K562 (cell line): ENCODE measurements at regions not wholly inside any gene's neighbourhood (a gene's known extent, or its start where the extent isn't known, plus 50 kb on each side); places are given as distances from the start of the nearest gene placed in this dataset.

ENCODE experiments used
- ATAC-seq: fragments of 200-7000 bp; cut with Tn5 transposase; 3 replicates; pipeline ENCODE4 v1.9.1; 2020; ENCODE audit warnings: moderate library complexity
- BruUV-seq: library from RNA; stranded (reverse); fragments of 400-500 nt; replicated peaks from 2 replicates; lab custom pipeline; 2021; lab: Mats Ljungman, UMichigan
- CTCF ChIA-PET: fragments of 300-600 bp; formaldehyde crosslinking; extraction: SDS; loops from one replicate; lab custom pipeline; 2021; ENCODE audit warnings: low intra/inter-chr PET ratio; lab: Yijun Ruan, JAX
- POLR2A ChIA-PET: fragments of 300-600, 350-650 bp; sonication (Branson Sonifier 250); formaldehyde crosslinking; extraction: SDS; loops from one replicate; lab custom pipeline; 2021; ENCODE audit warnings: antibody characterized with exemption, inconsistent platforms; lab: Yijun Ruan, JAX
- DNase-seq, 4 experiments: peaks; one replicate each; pipeline versions ENCODE4 v3.0.0 to v3.0.0-alpha.2; 2011 to 2018; ENCODE audit warnings: low spot score in 3 of 4, mixed read lengths in 3 of 4; ENCODE audit errors: extremely low read depth in 1 of 4
- FAIRE-seq: peaks from 2 replicates; lab custom pipeline; 2011; peaks lifted over from hg19 to GRCh38; lab: Jason Lieb, UNC
- H2AFZ ChIP-seq: 2 replicates; pipeline ENCODE4 v1.6.0; 2011; ENCODE audit warnings: low read depth, low read length, control low read depth, inconsistent platforms
- H3K27ac ChIP-seq: fragments of 200-600 bp; 3 replicates; pipeline ENCODE4 v1.8.0; 2011; ENCODE audit warnings: low read depth, mild to moderate bottlenecking, control low read depth, inconsistent platforms, low read length, moderate library complexity, mixed read lengths; ENCODE audit errors: extremely low read depth
- H3K27me3 ChIP-seq, 2 experiments: fragments of 300-600 bp in 1 of 2; 2 replicates in 1 of 2; 3 replicates in 1 of 2; pipeline versions ENCODE4 v1.6.0 to v1.8.0; 2011; ENCODE audit warnings: inconsistent platforms in 2 of 2, low read length in 2 of 2, mild to moderate bottlenecking in 1 of 2, mixed read lengths in 1 of 2, moderate library complexity in 1 of 2; ENCODE audit not compliant: control insufficient read depth in 2 of 2, insufficient read depth in 2 of 2
- H3K36me3 ChIP-seq: fragments of 300-600 bp; 3 replicates; pipeline ENCODE4 v1.8.0; 2011; ENCODE audit warnings: mild to moderate bottlenecking, low read length, inconsistent platforms; ENCODE audit not compliant: control insufficient read depth, insufficient read depth
- H3K4me1 ChIP-seq, 2 experiments: fragments of 200-600 bp in 1 of 2; replicated peaks in 1 of 2; 2 replicates in 1 of 2; 3 replicates in 1 of 2; pipeline versions ENCODE4 v1.5.1 to v1.8.0; 2011; ENCODE audit warnings: inconsistent platforms in 2 of 2, low read length in 2 of 2, mild to moderate bottlenecking in 1 of 2, mixed read lengths in 1 of 2, moderate library complexity in 1 of 2; ENCODE audit not compliant: control insufficient read depth in 2 of 2, insufficient read depth in 2 of 2
- H3K4me2 ChIP-seq: 2 replicates; pipeline ENCODE4 v1.6.1; 2011; ENCODE audit warnings: low read length, control low read depth, inconsistent platforms, mixed read lengths; ENCODE audit not compliant: insufficient read depth
- H3K4me3 ChIP-seq: fragments of 200-600 bp; sonication (generic), shearing (Covaris generic); 2 replicates; pipeline ENCODE4 v1.5.1; 2016; ENCODE audit warnings: control low read depth, inconsistent platforms
- H3K79me2 ChIP-seq: fragments of 200-600 bp; 3 replicates; pipeline ENCODE4 v1.8.0; 2011; ENCODE audit warnings: low read length, inconsistent platforms; ENCODE audit not compliant: control insufficient read depth, insufficient read depth
- H3K9ac ChIP-seq, 2 experiments: 2 replicates each; pipeline versions ENCODE4 v1.6.0 to v1.6.1; 2011; ENCODE audit warnings: low read depth in 2 of 2, low read length in 2 of 2, control low read depth in 1 of 2, inconsistent platforms in 1 of 2, mild to moderate bottlenecking in 1 of 2, mixed read lengths in 1 of 2; ENCODE audit not compliant: insufficient read depth in 1 of 2
- H3K9me1 ChIP-seq: one replicate; pipeline ENCODE4 v1.6.0; 2011; ENCODE audit warnings: inconsistent platforms, mild to moderate bottlenecking, low read length, moderate library complexity; ENCODE audit not compliant: control insufficient read depth, insufficient read depth
- H3K9me3 ChIP-seq: replicated peaks from 2 replicates; pipeline ENCODE4 v1.5.1; 2011; ENCODE audit warnings: low read depth, low read length, inconsistent platforms; ENCODE audit not compliant: control insufficient read depth, insufficient read depth
- H4K20me1 ChIP-seq: replicated peaks from 2 replicates; pipeline ENCODE4 v1.6.1; 2011; ENCODE audit warnings: low read length, inconsistent platforms, mixed read lengths; ENCODE audit not compliant: control insufficient read depth, insufficient read depth
- CHD2 ChIP-seq: IDR thresholded peaks from 2 replicates; pipeline ENCODE4 v1.6.1; 2011; ENCODE audit warnings: low read depth, low read length
- PURB ChIP-seq: sonication (generic); formaldehyde crosslinking; IDR thresholded peaks from 2 replicates; pipeline ENCODE4 v1.9.0; 2021; ENCODE audit warnings: low read depth, mild to moderate bottlenecking, missing genetic modification reagents
- RFX1 ChIP-seq: fragments of 450-650 bp; IDR thresholded peaks from 2 replicates; pipeline ENCODE4 v1.6.1; 2016; ENCODE audit warnings: mild to moderate bottlenecking, moderate library complexity
- SAFB ChIP-seq: fragments of 200-400 bp; formaldehyde crosslinking; IDR thresholded peaks from 2 replicates; pipeline ENCODE4 v1.6.1; 2017; ENCODE audit warnings: low read depth, low read length, borderline replicate concordance
- SP2 ChIP-seq: IDR thresholded peaks from 2 replicates; pipeline ENCODE4 v1.6.1; 2011; ENCODE audit warnings: mild to moderate bottlenecking, low read depth, low read length, moderate library complexity; ENCODE audit not compliant: poor library complexity, severe bottlenecking; ENCODE audit errors: extremely low read depth
- SRSF7 ChIP-seq: fragments of 200-400 bp; formaldehyde crosslinking; optimal IDR thresholded peaks from 2 replicates; pipeline ENCODE3; 2017; ENCODE audit warnings: mild to moderate bottlenecking, low read depth, low read length
- TARDBP ChIP-seq: fragments of 450-650 bp; IDR thresholded peaks from 2 replicates; pipeline ENCODE4 v1.6.1; 2016
- ZFP36 ChIP-seq: fragments of 150-350 bp; IDR thresholded peaks from 2 replicates; pipeline ENCODE4 v1.6.1; 2018; ENCODE audit warnings: low read length, low read depth; ENCODE audit not compliant: partially characterized antibody
- ZNF347 ChIP-seq: fragments of 450-650 bp; formaldehyde crosslinking; IDR thresholded peaks from 2 replicates; pipeline ENCODE4 v1.4.0; 2020; ENCODE audit warnings: low read depth, mild to moderate bottlenecking, moderate library complexity
- in situ Hi-C: fragments of 300-500 bp; cut with MboI; formaldehyde crosslinking; loops from 4 replicates; pipeline ENCODE4 v1.15.0; 2018; ENCODE audit warnings: inconsistent platforms, mixed read lengths
- intact Hi-C: fragments of 100-400 bp; cut with micrococcal nuclease; formaldehyde crosslinking; loops from 2 replicates; pipeline ENCODE4 v1.14.2; 2022
- TF ChIP-seq, protein P1 (sequence below): fragments of 250-450 bp; sonication (Bioruptor Pico); IDR thresholded peaks from 2 replicates; pipeline ENCODE4 v1.5.0; 2021; ENCODE audit warnings: mild to moderate bottlenecking, moderate library complexity
- TF ChIP-seq, protein P2 (sequence below), 2 experiments: fragments of 150-350 bp in 1 of 2; IDR thresholded peaks; 2 replicates each; pipeline ENCODE4 v1.6.1; 2012 to 2016; ENCODE audit warnings: low read depth in 2 of 2, low read length in 2 of 2, mild to moderate bottlenecking in 1 of 2, moderate library complexity in 1 of 2
- TF ChIP-seq, protein P3 (sequence below): sonication (generic); formaldehyde crosslinking; IDR thresholded peaks from 2 replicates; pipeline ENCODE4 v1.8.0; 2022; ENCODE audit warnings: missing genetic modification reagents, mild to moderate bottlenecking, borderline replicate concordance

DNA sequence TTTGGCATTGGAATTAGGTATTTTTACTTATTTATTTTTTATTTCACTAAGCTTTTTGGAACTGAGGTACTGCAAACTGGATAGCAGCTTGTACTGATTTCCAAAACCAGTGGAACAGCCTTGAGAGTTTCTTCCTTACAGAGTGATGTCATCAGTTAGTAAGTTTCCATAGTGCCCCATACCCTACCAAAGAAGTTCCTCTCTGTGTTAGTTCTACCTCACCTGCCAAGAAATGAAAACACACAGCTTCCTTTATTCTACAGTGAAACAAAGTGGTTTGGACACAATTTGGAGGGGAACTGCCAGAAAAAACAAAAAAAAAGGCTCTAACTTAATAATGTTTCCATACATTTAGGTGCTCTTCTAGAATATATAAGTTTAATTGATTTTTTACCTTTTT is 430.9 kb upstream of the ADGRL2 start (continued):
- TF ChIP-seq, protein P1, sequence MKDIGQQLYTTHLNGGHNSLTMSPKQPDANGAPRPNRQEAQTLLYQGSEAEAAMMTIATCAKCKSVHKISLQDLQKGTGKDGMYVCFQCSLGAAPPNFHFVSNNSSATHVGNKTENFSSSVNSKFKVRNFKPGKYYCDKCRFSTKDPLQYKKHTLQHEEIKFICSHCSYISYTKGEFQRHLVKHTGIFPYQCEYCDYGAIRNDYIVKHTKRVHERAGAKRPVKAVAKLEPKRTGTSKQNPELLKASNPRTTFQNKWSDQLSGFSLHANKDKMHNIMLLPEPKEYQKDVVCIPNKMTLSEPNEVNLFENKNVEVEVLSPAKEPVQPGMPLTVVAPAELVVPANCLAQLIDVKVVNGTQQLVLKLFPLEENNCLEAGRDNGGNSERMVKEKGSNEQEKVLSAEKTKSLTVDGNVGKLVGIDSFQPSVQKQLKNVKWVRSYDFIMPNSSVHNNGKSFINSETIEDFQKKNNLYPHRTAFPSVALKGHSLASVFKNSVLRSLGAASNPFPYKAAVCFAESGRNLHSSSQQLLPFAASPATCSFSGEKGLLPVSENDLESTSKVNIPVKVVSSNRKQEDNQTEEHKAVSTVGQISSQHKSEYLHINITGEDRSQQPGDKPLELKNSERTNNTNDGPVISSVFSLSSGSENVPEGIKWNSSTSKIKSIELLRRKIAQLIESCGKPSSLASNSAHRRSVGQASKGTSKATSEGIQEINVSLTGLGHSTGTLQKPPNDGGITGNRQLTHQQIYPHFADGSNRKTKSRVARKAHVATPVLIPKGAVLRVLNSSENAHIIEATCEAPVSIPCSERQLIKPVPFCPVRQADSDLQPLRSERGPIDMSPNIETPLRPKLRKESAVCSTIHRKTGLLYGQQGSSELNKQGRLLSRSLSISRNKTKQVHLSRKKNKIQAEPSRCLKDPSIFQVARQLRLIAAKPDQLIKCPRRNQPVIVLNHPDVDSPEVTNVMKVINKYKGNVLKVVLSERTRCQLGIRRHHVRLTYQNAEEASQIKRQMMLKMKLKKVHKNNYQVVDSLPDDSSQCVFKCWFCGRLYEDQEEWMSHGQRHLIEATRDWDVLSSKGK (CRISPR knock-in tag) = no peak
- no peak for TF ChIP-seq SP2

DNA sequence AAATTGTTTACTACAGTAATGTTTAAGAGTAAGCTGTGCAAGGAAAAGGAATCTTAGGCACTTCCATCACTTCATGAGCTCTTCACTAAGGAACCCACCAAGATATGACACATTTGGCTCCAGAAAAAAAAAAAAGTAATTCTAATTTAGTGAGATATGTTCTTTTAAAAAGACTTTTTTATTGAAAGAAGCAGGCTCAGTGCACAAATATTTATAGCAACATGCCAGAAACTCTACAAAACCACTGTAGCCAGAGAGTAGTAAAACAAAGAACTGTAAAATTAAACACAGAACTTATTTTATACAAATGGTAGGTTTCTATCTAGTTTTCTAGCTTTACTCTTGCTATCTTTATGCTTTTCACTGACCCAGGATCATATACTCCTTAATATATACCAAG is 434.6 kb upstream of the ADGRL2 start:
- Histone ChIP-seq H3K4me1 (no peaks in the 10 kb centered on the region), H3K9me3 (0 out of 2 replicates have a peak, but pooled peaks cover 2% of the 10 kb centered on the region), H3K79me2 (no peaks in the 10 kb centered on the region), H3K27ac (no peak overlapping the region), H2AFZ (no peak overlapping the region), H4K20me1 (no peaks in the 10 kb centered on the region), H3K9ac (no peak overlapping the region), H3K4me2 (no peak overlapping the region), H3K9me1 (no peaks in the 10 kb centered on the region), H3K36me3 (no peaks in the 10 kb centered on the region), H3K27me3 (no peaks in the 10 kb centered on the region), H3K4me3 (no peak overlapping the region)
- CTCF ChIA-PET = no interaction called here
- in situ Hi-C loops (no loop called here), intact Hi-C loops (no loop called here)
- DNase-seq = no peak
- FAIRE-seq = no peak
- no TSS peak for BruUV-seq
- TF ChIP-seq ZFP36 = no peak
- no peak for TF ChIP-seq PURB
- TF ChIP-seq TARDBP = no peak
- TF ChIP-seq SRSF7 = no peak
- no peak for TF ChIP-seq CHD2
- TF ChIP-seq, protein P2, sequence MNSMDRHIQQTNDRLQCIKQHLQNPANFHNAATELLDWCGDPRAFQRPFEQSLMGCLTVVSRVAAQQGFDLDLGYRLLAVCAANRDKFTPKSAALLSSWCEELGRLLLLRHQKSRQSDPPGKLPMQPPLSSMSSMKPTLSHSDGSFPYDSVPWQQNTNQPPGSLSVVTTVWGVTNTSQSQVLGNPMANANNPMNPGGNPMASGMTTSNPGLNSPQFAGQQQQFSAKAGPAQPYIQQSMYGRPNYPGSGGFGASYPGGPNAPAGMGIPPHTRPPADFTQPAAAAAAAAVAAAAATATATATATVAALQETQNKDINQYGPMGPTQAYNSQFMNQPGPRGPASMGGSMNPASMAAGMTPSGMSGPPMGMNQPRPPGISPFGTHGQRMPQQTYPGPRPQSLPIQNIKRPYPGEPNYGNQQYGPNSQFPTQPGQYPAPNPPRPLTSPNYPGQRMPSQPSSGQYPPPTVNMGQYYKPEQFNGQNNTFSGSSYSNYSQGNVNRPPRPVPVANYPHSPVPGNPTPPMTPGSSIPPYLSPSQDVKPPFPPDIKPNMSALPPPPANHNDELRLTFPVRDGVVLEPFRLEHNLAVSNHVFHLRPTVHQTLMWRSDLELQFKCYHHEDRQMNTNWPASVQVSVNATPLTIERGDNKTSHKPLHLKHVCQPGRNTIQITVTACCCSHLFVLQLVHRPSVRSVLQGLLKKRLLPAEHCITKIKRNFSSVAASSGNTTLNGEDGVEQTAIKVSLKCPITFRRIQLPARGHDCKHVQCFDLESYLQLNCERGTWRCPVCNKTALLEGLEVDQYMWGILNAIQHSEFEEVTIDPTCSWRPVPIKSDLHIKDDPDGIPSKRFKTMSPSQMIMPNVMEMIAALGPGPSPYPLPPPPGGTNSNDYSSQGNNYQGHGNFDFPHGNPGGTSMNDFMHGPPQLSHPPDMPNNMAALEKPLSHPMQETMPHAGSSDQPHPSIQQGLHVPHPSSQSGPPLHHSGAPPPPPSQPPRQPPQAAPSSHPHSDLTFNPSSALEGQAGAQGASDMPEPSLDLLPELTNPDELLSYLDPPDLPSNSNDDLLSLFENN (IDR thresholded peaks at IDR 0.05; ENCODE audit: low read depth in 2 of 2, low read length in 2 of 2) = no peak
- TF ChIP-seq SAFB = no peak
- TF ChIP-seq RFX1 = no peak
- TF ChIP-seq ZNF347 (CRISPR knock-in tag) = no peak
- TF ChIP-seq, protein P3, sequence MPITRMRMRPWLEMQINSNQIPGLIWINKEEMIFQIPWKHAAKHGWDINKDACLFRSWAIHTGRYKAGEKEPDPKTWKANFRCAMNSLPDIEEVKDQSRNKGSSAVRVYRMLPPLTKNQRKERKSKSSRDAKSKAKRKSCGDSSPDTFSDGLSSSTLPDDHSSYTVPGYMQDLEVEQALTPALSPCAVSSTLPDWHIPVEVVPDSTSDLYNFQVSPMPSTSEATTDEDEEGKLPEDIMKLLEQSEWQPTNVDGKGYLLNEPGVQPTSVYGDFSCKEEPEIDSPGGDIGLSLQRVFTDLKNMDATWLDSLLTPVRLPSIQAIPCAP (CRISPR knock-in tag) = no peak
- POLR2A ChIA-PET = no interaction called here
- ATAC-seq = no peak
